GM21390 (cell line): ENCODE measurements at regions not wholly inside any gene's neighbourhood (a gene's known extent, or its start where the extent isn't known, plus 50 kb on each side); places are given as distances from the start of the nearest gene placed in this dataset.
"Not testable (repeated sequence)": the region's sequence is repeated elsewhere in the genome, so short reads cannot be mapped to it uniquely, and the experiment has no call there.

Source experiments
- ATAC-seq: cut with Tn5 transposase; IDR thresholded peaks from one replicate; pipeline ENCODE4 v1.9.1; 2021; ENCODE audit not compliant: unreplicated experiment

DNA sequence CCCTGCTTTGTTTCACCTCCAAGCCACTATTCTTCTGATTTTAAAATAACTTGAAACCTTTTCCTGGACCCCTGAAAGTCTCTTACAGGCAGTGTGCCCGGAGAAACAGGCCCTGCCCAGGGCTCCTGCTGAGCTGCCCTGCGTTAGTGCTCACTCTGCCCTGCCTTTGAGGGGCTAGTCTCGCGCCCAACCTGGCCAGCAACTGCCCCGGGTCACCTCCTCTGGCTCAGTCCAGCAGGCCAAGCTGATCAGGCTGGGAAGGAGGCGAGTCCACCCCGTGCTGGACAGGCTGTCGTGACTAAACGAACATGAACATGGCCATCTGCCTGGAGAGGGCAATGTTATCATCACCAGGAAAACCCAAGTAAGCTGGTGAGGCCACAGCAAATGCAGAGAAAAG is 245.4 kb downstream of the ANKRD60 start:
- no peak for ATAC-seq

DNA sequence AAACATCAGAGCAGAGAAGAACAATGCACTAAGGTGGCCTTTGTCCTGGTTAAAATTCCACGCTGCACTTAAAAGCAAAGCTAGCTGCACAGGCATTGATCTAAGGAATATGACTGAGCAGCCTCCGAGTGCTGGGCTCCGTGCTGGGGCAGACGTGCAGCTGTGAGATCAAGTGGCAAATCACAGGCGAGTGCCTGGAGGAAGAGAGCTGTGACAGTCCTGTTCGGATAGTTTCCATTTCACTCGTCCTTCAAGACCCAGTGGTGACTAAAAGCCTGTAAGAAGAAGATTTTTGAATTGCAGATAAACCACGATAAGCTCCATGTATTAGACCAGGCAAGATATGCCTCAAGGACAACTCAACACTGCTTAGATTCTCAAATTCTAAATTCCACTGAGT is 247.9 kb downstream of the ANKRD60 start:
- ATAC-seq: no peak

DNA sequence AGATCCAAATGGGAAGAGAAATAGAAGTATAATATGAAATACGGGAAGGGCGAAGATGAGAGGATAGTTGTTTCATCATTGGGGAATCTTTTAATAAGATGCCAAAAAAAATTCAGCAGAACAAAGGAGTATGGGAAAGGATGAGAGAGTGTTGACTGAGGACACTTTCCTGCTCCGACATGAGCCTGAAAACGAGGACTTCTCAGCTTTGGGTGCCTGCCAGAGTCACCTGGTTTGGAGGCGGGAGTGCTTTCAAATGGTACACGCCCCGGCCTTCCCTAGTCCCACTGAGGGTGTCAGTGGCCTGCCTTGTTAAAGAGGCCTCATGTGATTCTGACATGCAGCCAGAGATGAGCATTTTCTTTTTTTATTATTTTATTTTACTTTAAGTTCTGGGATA is 250.9 kb downstream of the ANKRD60 start:
- no peak for ATAC-seq

DNA sequence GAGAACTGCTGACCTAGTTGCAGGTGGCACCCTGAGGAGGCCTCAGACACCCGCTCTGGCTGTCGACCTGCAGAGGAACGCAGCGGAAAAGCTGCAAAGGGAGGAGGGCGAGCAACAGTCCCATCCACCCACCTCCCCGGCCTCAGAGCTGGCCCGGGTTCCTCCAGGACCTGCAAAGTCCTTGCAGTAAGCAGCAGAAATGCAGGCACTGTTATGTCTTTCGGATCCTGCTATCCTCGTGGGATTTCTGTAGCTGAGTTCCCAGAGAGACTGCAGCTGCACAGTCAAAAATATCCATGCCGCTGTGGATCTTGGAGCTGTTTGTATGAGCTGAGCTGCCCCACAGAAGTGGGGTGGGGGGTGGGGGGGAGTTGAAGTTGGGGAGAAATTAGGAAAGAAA is 251.3 kb downstream of the ANKRD60 start:
- no peak for ATAC-seq

GRCh38 chr20:57974863-57975262 is 253.6 kb downstream of the ANKRD60 start:
- no peak for ATAC-seq

DNA sequence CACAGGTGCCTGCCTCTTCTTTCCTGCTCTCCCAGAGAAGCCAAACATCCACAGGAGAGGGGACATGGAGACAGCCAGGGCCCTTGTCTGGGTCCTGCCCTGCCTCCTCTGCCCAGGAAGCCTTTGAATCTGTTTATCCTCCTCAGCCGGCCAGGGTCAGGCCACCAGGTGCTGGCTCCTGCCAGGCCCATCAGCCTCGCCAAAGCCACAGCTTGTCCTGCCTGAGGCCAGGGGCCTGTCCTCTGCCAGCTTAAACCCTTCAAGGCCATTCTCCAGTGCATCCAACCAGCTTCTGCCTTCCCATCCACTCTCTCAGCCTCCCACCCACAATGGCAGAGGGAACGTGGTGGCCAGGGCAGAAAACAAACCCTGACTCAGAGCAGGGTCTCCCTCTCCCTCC is 254.6 kb downstream of the ANKRD60 start:
- ATAC-seq: no peak

GRCh38 chr20:57971583-57971982 is 256.9 kb downstream of the ANKRD60 start:
- not testable (repeated sequence) for ATAC-seq

DNA sequence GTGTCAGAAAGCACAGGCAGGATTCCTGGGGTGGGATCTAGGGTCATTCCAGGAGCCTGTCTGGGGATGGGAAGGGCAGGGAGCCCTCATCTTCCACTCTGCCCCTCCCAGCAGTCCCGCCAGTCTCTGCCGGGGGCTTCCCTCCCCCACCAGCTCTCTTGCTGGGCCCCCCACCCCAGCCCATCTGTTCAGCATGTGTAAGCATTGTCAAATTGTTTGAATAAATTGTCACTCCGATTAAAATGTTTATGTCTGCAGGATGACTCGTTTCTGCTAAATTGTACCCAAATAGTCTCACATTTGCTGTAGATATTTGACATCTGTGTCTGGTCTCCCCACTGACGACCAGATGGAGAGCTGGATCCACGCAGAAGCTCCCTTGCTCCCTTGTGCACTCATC is 257.6 kb downstream of the ANKRD60 start:
- no peak for ATAC-seq

- ATAC-seq: no peak
These were observed 258.3 kb downstream of the ANKRD60 start for GRCh38 chr20:57970116-57970515.

GRCh38 chr20:57968120-57968519 is 258.3 kb upstream of the PMEPA1 start:
- ATAC-seq: no peak

DNA sequence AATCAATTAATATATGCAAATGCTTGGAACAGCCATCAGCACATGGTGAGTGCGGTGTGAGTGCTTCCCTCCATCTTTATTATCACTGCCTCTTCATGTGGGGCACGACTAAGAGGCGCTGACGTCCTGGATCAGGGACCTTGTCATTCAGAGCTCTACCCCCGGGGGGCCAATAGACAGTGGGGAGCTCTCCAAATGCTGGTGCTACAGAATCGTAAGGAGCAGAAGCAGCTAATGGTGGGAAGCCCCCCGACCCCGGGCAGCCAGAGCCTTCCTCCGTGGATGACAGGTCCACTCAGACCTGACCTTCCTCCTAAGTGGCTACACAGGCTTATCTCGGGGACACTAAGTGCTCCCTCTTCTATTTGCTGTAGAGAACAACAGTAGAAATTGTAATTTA is 257.5 kb upstream of the PMEPA1 start:
- ATAC-seq: no peak

GRCh38 chr20:57966620-57967019 is 256.8 kb upstream of the PMEPA1 start:
- no peak for ATAC-seq

GRCh38 chr20:57965441-57965840 is 255.6 kb upstream of the PMEPA1 start:
- no peak for ATAC-seq

DNA sequence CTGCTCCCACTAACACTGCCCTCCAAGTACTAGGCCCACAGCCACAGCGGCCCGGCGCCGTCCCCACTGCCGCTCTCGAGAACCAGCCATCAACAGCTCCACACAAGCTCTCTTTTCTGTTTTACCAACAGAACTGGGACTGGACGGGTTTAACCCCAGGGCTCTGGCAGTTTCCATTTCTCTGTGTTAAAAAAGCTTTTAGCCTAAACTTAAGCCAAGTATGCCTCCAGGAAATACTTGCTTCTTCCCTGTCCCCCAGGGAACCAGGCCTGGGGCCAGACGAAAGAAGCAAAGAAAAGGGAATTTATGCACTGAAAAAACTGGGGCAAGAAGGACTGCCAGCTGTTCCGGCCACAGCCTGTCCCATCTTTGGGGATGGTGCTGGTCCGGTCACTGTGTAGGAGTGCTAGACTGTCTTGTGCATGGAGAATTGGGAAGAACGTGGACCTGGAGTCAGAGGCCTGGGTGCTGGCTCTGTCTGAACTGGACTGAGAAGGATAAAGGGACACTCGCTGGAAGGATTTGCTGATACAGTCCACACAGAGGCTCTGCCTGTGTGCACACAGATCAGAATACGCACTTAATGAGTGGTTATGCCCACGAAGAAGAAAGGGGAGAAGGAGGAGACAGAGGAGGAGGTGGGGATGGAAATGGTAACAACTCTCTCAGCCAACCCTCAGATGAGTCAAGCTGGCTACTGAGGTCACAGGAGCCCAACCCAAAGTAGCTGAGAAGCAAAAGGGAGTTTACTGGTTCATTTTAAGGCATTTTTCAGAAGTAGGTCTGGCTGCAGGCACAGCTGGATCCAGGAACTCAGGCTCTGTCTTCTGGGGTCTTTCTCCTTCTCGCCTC is 254.4 kb upstream of the PMEPA1 start:
- ATAC-seq: no peak

GRCh38 chr20:57960803-57961575 is 251.2 kb upstream of the PMEPA1 start:
- no peak for ATAC-seq

GRCh38 chr20:57959589-57959988 is 249.8 kb upstream of the PMEPA1 start:
- no peak for ATAC-seq

- no peak for ATAC-seq
These were observed 249.2 kb upstream of the PMEPA1 start for GRCh38 chr20:57959018-57959417.

- ATAC-seq: no peak
These were observed 248.2 kb upstream of the PMEPA1 start for GRCh38 chr20:57958050-57958420.

- no peak for ATAC-seq
These were observed 247.7 kb upstream of the PMEPA1 start for GRCh38 chr20:57957411-57958049.

DNA sequence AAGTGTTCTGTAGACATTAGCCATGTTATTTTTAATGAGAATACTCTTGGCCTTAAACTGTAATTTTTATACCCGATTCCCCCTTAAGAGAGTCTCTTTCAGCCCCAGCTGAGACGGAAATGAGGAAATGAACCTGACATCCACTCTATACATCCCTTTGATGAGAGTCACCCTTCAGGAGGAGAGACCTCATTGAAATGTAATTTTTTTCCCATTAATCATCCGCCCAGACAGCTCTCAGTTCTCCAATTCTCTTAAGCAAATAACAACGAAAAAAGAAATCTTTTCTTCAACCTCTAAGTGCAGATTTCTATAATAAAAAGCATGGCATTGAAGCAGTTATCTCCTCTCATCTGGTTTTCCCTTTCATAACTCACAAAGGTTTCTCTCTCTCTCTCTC is 243.8 kb upstream of the PMEPA1 start:
- no peak for ATAC-seq

DNA sequence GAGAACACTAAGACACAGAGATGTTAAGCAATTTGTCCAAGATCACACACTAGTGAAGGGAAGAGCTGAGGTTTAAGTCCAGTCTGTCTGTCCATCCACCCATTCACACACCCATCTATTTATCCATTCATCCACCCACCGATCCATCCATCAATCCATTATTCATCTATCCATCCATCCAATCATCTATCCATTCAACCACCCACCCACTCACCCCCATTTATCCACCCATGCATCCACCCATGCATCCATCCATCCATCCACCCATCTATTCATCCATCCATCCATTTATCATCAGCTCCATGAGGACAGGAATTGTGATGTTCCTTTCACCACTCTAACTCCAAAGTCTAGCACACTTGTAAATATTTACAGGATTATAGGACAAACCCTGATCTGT is 242.3 kb upstream of the PMEPA1 start:
- ATAC-seq: no peak

GRCh38 chr20:57951549-57951948 is 241.7 kb upstream of the PMEPA1 start:
- ATAC-seq: no peak
